Gastrocnemius medialis (tissue), 4 donors: ENCODE measurements at regions not wholly inside any gene's neighbourhood (a gene's known extent, or its start where the extent isn't known, plus 50 kb on each side); places are given as distances from the start of the nearest gene placed in this dataset.

Experiments used
- CTCF ChIP-seq, 5 experiments: fragments of 450-650 bp in 3 of 5; fragments of 200-600 bp in 2 of 5; sonication (generic) in 2 of 5; IDR thresholded peaks in 4 of 5; conservative IDR thresholded peaks in 1 of 5; 1 replicate in 4 of 5; 2 replicates in 1 of 5; pipeline ENCODE4 v1.5.1; 2016 to 2019; ENCODE audit warnings: antibody characterized with exemption in 5 of 5, mild to moderate bottlenecking in 3 of 5, moderate library complexity in 3 of 5
- POLR2A ChIP-seq, 2 donors: fragments of 450-650 bp; IDR thresholded peaks; one replicate each; pipeline ENCODE4 v1.6.1; 2017; ENCODE audit warnings: antibody characterized with exemption in 2 of 2, mild to moderate bottlenecking in 2 of 2, moderate library complexity in 2 of 2

GRCh38 chr5:28708472-28708871 is 1670.1 kb upstream of the CDH9 start:
- TF ChIP-seq CTCF (IDR thresholded peaks at IDR 0.05 in 4 of 5, conservative IDR thresholded peaks at IDR 0.05 in 1 of 5) (no peak), POLR2A (IDR thresholded peaks at IDR 0.05) (no peak)
